ENCODE measurements at regions not wholly inside any gene's neighbourhood (a gene's known extent, or its start where the extent isn't known, plus 50 kb on each side); places are given as distances from the start of the nearest gene placed in this dataset.

- no peak for TF ChIP-seq EZH2 (IDR thresholded peaks at IDR 0.05; ENCODE audit: low read length)
- TF ChIP-seq CTCF (optimal IDR thresholded peaks at IDR 0.05 in 1 of 3, IDR thresholded peaks at IDR 0.05 in 1 of 3, conservative IDR thresholded peaks at IDR 0.05 in 1 of 3; ENCODE audit: extremely low read depth in 1 of 3, insufficient read depth in 2 of 3, low read length in 3 of 3), result no peak
- no peak overlapping the region for H2AFZ ChIP-seq (ENCODE audit: control insufficient read depth, low read length)
- dilution Hi-C loops (cut with MboI; ENCODE audit: extremely low pct_ligation_motif_present, low sequenced_read_pairs), result no loop called here
Measured at GRCh38 chr19:32131005-32131404, 214.4 kb upstream of the ZNF507 start.

GRCh38 chr19:32138416-32138815 lies 207.0 kb upstream of the ZNF507 start:
- Histone ChIP-seq H4K20me1 (ENCODE audit: control insufficient read depth, extremely low read depth, insufficient read depth, low read length) (no peaks in the 10 kb centered on the region), H3K9me3 (ENCODE audit: control insufficient read depth, low read depth, low read length) (peaks cover 2% of the 10 kb centered on the region), H3K36me3 (ENCODE audit: control insufficient read depth in 2 of 2, extremely low read depth in 1 of 2, insufficient read depth in 2 of 2, low read length in 2 of 2) (no peaks in the 10 kb centered on the region), H3K27ac (ENCODE audit: control insufficient read depth, insufficient read depth, low read length) (no peak overlapping the region), H3K27me3 (ENCODE audit: control insufficient read depth, extremely low read depth, insufficient read depth, low read length) (no peaks in the 10 kb centered on the region), H3K4me1 (ENCODE audit: control insufficient read depth, extremely low read depth, insufficient read depth, low read length) (no peaks in the 10 kb centered on the region), H3K4me2 (ENCODE audit: control insufficient read depth, extremely low read depth, insufficient read depth, low read depth, low read length) (no peak overlapping the region), H3K79me2 (ENCODE audit: control insufficient read depth, insufficient read depth, low read length) (no peaks in the 10 kb centered on the region), H2AFZ (ENCODE audit: control insufficient read depth, low read length) (no peak overlapping the region), H3K9me1 (ENCODE audit: control insufficient read depth, extremely low read depth, insufficient read depth, low read length) (no peaks in the 10 kb centered on the region), H3K4me3 (ENCODE audit: control insufficient read depth in 2 of 3, extremely low read depth in 1 of 3, insufficient read depth in 2 of 3, low read depth in 1 of 3, low read length in 3 of 3) (no peak overlapping the region), H3K9ac (ENCODE audit: control insufficient read depth, extremely low read depth, insufficient read depth, low read length) (no peak overlapping the region)
- dilution Hi-C loops (cut with MboI; ENCODE audit: extremely low pct_ligation_motif_present, low sequenced_read_pairs), result no loop called here
- DNase-seq (ENCODE audit: low read depth, low spot score) (no peak), FAIRE-seq (no peak)
- TF ChIP-seq EZH2 (IDR thresholded peaks at IDR 0.05; ENCODE audit: low read length), result no peak

More at GRCh38 chr19:32131005-32131404, 214.4 kb upstream of the ZNF507 start:
- H3K9me1 ChIP-seq (ENCODE audit: control insufficient read depth, extremely low read depth, insufficient read depth, low read length), result no peaks in the 10 kb centered on the region
- FAIRE-seq (no peak), DNase-seq (ENCODE audit: low read depth, low spot score) (no peak)
- no peaks in the 10 kb centered on the region for H3K27me3 ChIP-seq (ENCODE audit: control insufficient read depth, extremely low read depth, insufficient read depth, low read length)
- no peak overlapping the region for H3K4me3 ChIP-seq (ENCODE audit: control insufficient read depth in 2 of 3, extremely low read depth in 1 of 3, insufficient read depth in 2 of 3, low read depth in 1 of 3, low read length in 3 of 3)
- H3K9ac ChIP-seq (ENCODE audit: control insufficient read depth, extremely low read depth, insufficient read depth, low read length), result no peak overlapping the region
- no peak overlapping the region for H3K27ac ChIP-seq (ENCODE audit: control insufficient read depth, insufficient read depth, low read length)
- H4K20me1 ChIP-seq (ENCODE audit: control insufficient read depth, extremely low read depth, insufficient read depth, low read length), result no peaks in the 10 kb centered on the region
- H3K4me2 ChIP-seq (ENCODE audit: control insufficient read depth, extremely low read depth, insufficient read depth, low read depth, low read length), result no peak overlapping the region
- H3K4me1 ChIP-seq (ENCODE audit: control insufficient read depth, extremely low read depth, insufficient read depth, low read length), result no peaks in the 10 kb centered on the region
- H3K9me3 ChIP-seq (ENCODE audit: control insufficient read depth, low read depth, low read length), result peaks cover 3% of the 10 kb centered on the region
- H3K79me2 ChIP-seq (ENCODE audit: control insufficient read depth, insufficient read depth, low read length), result no peaks in the 10 kb centered on the region
- H3K36me3 ChIP-seq (ENCODE audit: control insufficient read depth in 2 of 2, extremely low read depth in 1 of 2, insufficient read depth in 2 of 2, low read length in 2 of 2), result no peaks in the 10 kb centered on the region

GRCh38 chr19:32141840-32142511 lies 203.4 kb upstream of the ZNF507 start:
- dilution Hi-C loops (cut with MboI; ENCODE audit: extremely low pct_ligation_motif_present, low sequenced_read_pairs), result no loop called here
- Histone ChIP-seq H3K79me2 (ENCODE audit: control insufficient read depth, insufficient read depth, low read length) (no peaks in the 10 kb centered on the region), H3K9ac (ENCODE audit: control insufficient read depth, extremely low read depth, insufficient read depth, low read length) (no peak overlapping the region), H3K27ac (ENCODE audit: control insufficient read depth, insufficient read depth, low read length) (no peak overlapping the region), H3K4me2 (ENCODE audit: control insufficient read depth, extremely low read depth, insufficient read depth, low read depth, low read length) (no peak overlapping the region), H3K4me1 (ENCODE audit: control insufficient read depth, extremely low read depth, insufficient read depth, low read length) (no peaks in the 10 kb centered on the region), H3K9me1 (ENCODE audit: control insufficient read depth, extremely low read depth, insufficient read depth, low read length) (no peaks in the 10 kb centered on the region), H4K20me1 (ENCODE audit: control insufficient read depth, extremely low read depth, insufficient read depth, low read length) (no peaks in the 10 kb centered on the region), H2AFZ (ENCODE audit: control insufficient read depth, low read length) (no peak overlapping the region), H3K36me3 (ENCODE audit: control insufficient read depth in 2 of 2, extremely low read depth in 1 of 2, insufficient read depth in 2 of 2, low read length in 2 of 2) (no peaks in the 10 kb centered on the region), H3K27me3 (ENCODE audit: control insufficient read depth, extremely low read depth, insufficient read depth, low read length) (no peaks in the 10 kb centered on the region), H3K4me3 (ENCODE audit: control insufficient read depth in 2 of 3, extremely low read depth in 1 of 3, insufficient read depth in 2 of 3, low read depth in 1 of 3, low read length in 3 of 3) (no peak overlapping the region), H3K9me3 (ENCODE audit: control insufficient read depth, low read depth, low read length) (peaks cover 5% of the 10 kb centered on the region)
- no peak for DNase-seq (ENCODE audit: low read depth, low spot score)
- FAIRE-seq, result no peak
- no peak for TF ChIP-seq CTCF (optimal IDR thresholded peaks at IDR 0.05 in 1 of 3, IDR thresholded peaks at IDR 0.05 in 1 of 3, conservative IDR thresholded peaks at IDR 0.05 in 1 of 3; ENCODE audit: extremely low read depth in 1 of 3, insufficient read depth in 2 of 3, low read length in 3 of 3)
- no peak for TF ChIP-seq EZH2 (IDR thresholded peaks at IDR 0.05; ENCODE audit: low read length)

Measured in keratinocyte (primary cell).